Transverse colon (tissue), 4 donors: ENCODE measurements at regions not wholly inside any gene's neighbourhood (a gene's known extent, or its start where the extent isn't known, plus 50 kb on each side); places are given as distances from the start of the nearest gene placed in this dataset.
"Not testable (repeated sequence)": the region's sequence is repeated elsewhere in the genome, so short reads cannot be mapped to it uniquely, and the experiment has no call there.

Experiments
- DNase-seq: peaks from one replicate; pipeline ENCODE4 v3.0.0-alpha.2; 2019
- H3K27ac ChIP-seq, 4 donors: fragments of 200-600 bp; sonication (generic); 2 replicates each; pipeline ENCODE4 v1.5.1; 2016 to 2018; ENCODE audit warnings: inconsistent platforms in 4 of 4
- H3K27me3 ChIP-seq: fragments of 200-600 bp; sonication (generic); 2 replicates; pipeline ENCODE4 v1.5.1; 2017; ENCODE audit warnings: inconsistent platforms
- H3K36me3 ChIP-seq, 4 donors: fragments of 200-600 bp; sonication (generic); 2 replicates each; pipeline ENCODE4 v1.5.1; 2017 to 2019; ENCODE audit warnings: inconsistent platforms in 4 of 4
- H3K4me1 ChIP-seq, 4 donors: fragments of 200-600 bp; sonication (generic); 2 replicates each; pipeline ENCODE4 v1.5.1; 2017 to 2020; ENCODE audit warnings: inconsistent platforms in 4 of 4
- H3K4me3 ChIP-seq, 4 donors: fragments of 200-600 bp; sonication (generic); 1 replicate in 1 of 4; 2 replicates in 3 of 4; pipeline versions ENCODE4 v1.5.1 to v1.6.1; 2017 to 2019; ENCODE audit warnings: inconsistent platforms in 4 of 4
- H3K9me3 ChIP-seq, 2 donors: fragments of 200-600 bp; sonication (generic); 2 replicates each; pipeline ENCODE4 v1.5.1; 2017 to 2019; ENCODE audit warnings: inconsistent platforms in 2 of 2
- CTCF ChIP-seq, 5 experiments: fragments of 200-600 bp in 3 of 5; fragments of 450-650 bp in 2 of 5; sonication (generic) in 3 of 5; IDR thresholded peaks; 1 replicate in 2 of 5; 2 replicates in 3 of 5; pipeline ENCODE4 v1.5.1; 2016 to 2017; ENCODE audit warnings: antibody characterized with exemption in 5 of 5, inconsistent platforms in 3 of 5, mild to moderate bottlenecking in 2 of 5, moderate library complexity in 1 of 5
- EP300 ChIP-seq: sonication (generic); formaldehyde crosslinking; IDR thresholded peaks from one replicate; pipeline ENCODE4 v1.6.1; 2017; ENCODE audit warnings: antibody characterized with exemption, low read depth
- POLR2A ChIP-seq: fragments of 450-650 bp; IDR thresholded peaks from one replicate; pipeline ENCODE4 v1.6.1; 2016; ENCODE audit warnings: antibody characterized with exemption, mild to moderate bottlenecking, moderate library complexity
- POLR2AphosphoS5 ChIP-seq, 3 donors: sonication (generic); formaldehyde crosslinking; IDR thresholded peaks; one replicate each; pipeline ENCODE4 v1.6.1; 2016; ENCODE audit warnings: antibody characterized with exemption in 3 of 3
- WGBS, 2 donors: methylation state at CpG; one replicate each; pipeline ENCODE4 v1.1.5; 2018; ENCODE audit warnings: low coverage in 1 of 2; 5-methylcytosine and 5-hydroxymethylcytosine counted together
- in situ Hi-C, 4 donors: fragments of 200-750 bp; cut with MboI; loops; one replicate each; pipeline versions ENCODE4 v1.15.0 to v1.15.1; 2017; ENCODE audit warnings: low sequenced_read_pairs in 3 of 4, low pct_ligation_motif_present in 1 of 4, low pct_unique_long_range_greater_than_20kb in 1 of 4
- intact Hi-C: fragments of 100-400 bp; cut with DNase I; formaldehyde crosslinking; loops from one replicate; pipeline ENCODE4 v1.15.1; 2023; ENCODE audit warnings: low total_unique reads

- Histone ChIP-seq H3K9me3 (no peaks in the 10 kb centered on the region), H3K27ac (no peak overlapping the region), H3K27me3 (peaks cover 5% of the 10 kb centered on the region), H3K4me1 (no peaks in the 10 kb centered on the region), H3K36me3 (no peaks in the 10 kb centered on the region), H3K4me3 (no peak overlapping the region)
- in situ Hi-C loops: no loop called here
- no peak for TF ChIP-seq POLR2AphosphoS5 (IDR thresholded peaks at IDR 0.05)
- TF ChIP-seq POLR2A: no peak
- no peak for TF ChIP-seq EP300
- TF ChIP-seq CTCF (IDR thresholded peaks at IDR 0.05): no peak
- no peak for DNase-seq
- 38 to 75% methylated on average over 1 to 3 of the region's 3 CpGs for WGBS, 2 donors
- intact Hi-C loops: no loop called here
Measured at GRCh38 chr14:101088714-101089113, 185.2 kb upstream of the RTL1 start.

- H3K27me3 ChIP-seq, intact Hi-C loops, H3K36me3 ChIP-seq, in situ Hi-C loops, H3K4me3 ChIP-seq, DNase-seq, H3K27ac ChIP-seq, H3K9me3 ChIP-seq, H3K4me1 ChIP-seq: not testable (repeated sequence)
- WGBS, 2 donors: 86 to 87% methylated on average over 5 to 11 of the region's 11 CpGs
Measured at GRCh38 chr14:101090478-101090877, 187.0 kb upstream of the RTL1 start.

GRCh38 chr14:101090976-101091375 is 187.5 kb upstream of the RTL1 start:
- no peak overlapping the region for H3K27ac ChIP-seq
- in situ Hi-C loops: no loop called here
- intact Hi-C loops: no loop called here
- DNase-seq: no peak
- H3K36me3 ChIP-seq: no peaks in the 10 kb centered on the region
- H3K4me3 ChIP-seq: no peak overlapping the region
- H3K4me1 ChIP-seq: no peaks in the 10 kb centered on the region
- no peaks in the 10 kb centered on the region for H3K9me3 ChIP-seq
- no peaks in the 10 kb centered on the region for H3K27me3 ChIP-seq
- no peak for TF ChIP-seq POLR2AphosphoS5 (IDR thresholded peaks at IDR 0.05)
- TF ChIP-seq EP300: no peak
- TF ChIP-seq CTCF (IDR thresholded peaks at IDR 0.05): no peak
- no peak for TF ChIP-seq POLR2A
- 61 to 65% methylated on average over 2 of the region's 2 CpGs for WGBS, 2 donors

- H3K36me3 ChIP-seq, H3K27ac ChIP-seq, H3K4me3 ChIP-seq, H3K9me3 ChIP-seq, in situ Hi-C loops, H3K27me3 ChIP-seq, DNase-seq, H3K4me1 ChIP-seq, intact Hi-C loops: not testable (repeated sequence)
- WGBS, 2 donors: 80 to 94% methylated on average over 6 of the region's 6 CpGs
Measured at GRCh38 chr14:101094916-101095315, 191.4 kb upstream of the RTL1 start.

- peaks cover 7% of the 10 kb centered on the region for H3K27me3 ChIP-seq
- H3K4me1 ChIP-seq: no peaks in the 10 kb centered on the region
- no peaks in the 10 kb centered on the region for H3K36me3 ChIP-seq
- 40 to 60% methylated on average over 2 of the region's 2 CpGs for WGBS, 2 donors
- no peak for DNase-seq
- in situ Hi-C loops: no loop called here
- no peak overlapping the region for H3K27ac ChIP-seq
- no peak overlapping the region for H3K4me3 ChIP-seq
- intact Hi-C loops: no loop called here
- peaks cover 3 to 4% of the 10 kb centered on the region in 2 donors for H3K9me3 ChIP-seq
- TF ChIP-seq POLR2A (no peak), EP300 (no peak), CTCF (IDR thresholded peaks at IDR 0.05) (no peak), POLR2AphosphoS5 (IDR thresholded peaks at IDR 0.05) (no peak)
Measured at GRCh38 chr14:101096551-101096950, 193.0 kb upstream of the RTL1 start.
